VCaP (cell line): ENCODE measurements at regions not wholly inside any gene's neighbourhood (a gene's known extent, or its start where the extent isn't known, plus 50 kb on each side); places are given as distances from the start of the nearest gene placed in this dataset.

Source experiments
- H3K27ac ChIP-seq: fragments of 450-650 bp; 2 replicates; pipeline ENCODE4 v1.5.1; 2017
- TF ChIP-seq, protein P1 (sequence below): fragments of 450-650 bp; conservative IDR thresholded peaks from 2 replicates; pipeline ENCODE4 v1.5.1; 2017; ENCODE audit warnings: mild to moderate bottlenecking, moderate library complexity

DNA sequence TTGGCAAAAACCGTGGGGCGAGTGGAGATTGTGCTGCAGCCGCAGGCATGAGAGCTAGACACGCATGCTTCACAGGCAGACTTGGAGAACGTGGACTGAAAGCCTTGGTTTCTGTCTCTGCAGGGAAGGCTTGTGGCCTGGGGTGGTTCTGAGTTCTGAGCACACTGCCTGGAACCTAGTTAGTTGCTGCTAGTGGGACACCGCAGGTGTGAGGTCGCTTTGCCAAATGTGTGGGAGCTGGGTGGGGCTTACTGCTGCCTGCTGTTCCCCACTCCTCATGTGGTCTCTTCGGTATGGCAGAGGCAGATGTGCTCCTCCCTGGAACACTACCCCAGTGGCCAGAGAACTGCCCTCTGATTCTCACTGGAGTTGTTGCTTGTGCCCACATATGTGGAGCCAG, 484.0 kb downstream of the MMUT start:
- no peak overlapping the region for H3K27ac ChIP-seq
- TF ChIP-seq, protein P1, sequence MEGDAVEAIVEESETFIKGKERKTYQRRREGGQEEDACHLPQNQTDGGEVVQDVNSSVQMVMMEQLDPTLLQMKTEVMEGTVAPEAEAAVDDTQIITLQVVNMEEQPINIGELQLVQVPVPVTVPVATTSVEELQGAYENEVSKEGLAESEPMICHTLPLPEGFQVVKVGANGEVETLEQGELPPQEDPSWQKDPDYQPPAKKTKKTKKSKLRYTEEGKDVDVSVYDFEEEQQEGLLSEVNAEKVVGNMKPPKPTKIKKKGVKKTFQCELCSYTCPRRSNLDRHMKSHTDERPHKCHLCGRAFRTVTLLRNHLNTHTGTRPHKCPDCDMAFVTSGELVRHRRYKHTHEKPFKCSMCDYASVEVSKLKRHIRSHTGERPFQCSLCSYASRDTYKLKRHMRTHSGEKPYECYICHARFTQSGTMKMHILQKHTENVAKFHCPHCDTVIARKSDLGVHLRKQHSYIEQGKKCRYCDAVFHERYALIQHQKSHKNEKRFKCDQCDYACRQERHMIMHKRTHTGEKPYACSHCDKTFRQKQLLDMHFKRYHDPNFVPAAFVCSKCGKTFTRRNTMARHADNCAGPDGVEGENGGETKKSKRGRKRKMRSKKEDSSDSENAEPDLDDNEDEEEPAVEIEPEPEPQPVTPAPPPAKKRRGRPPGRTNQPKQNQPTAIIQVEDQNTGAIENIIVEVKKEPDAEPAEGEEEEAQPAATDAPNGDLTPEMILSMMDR = no peak

DNA sequence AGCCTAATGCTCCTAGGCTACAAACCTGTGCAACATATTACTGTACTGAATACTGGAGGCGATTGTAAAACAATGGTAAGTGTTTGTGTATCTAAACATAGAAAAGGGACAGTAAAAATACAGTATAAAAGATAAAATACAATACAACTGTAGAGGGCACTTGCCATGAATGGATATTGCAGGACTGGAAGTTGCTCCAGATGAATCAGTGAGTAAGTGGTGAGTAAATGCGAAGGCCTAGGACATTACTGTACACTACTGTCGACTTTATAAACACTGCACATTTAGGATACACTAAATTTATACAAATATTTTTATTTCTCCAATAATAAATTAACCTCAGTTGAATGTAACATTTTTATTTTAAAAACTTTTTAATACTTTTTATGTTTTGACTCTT, 485.0 kb downstream of the MMUT start:
- H3K27ac ChIP-seq = no peak overlapping the region
- TF ChIP-seq, protein P1 = no peak

DNA sequence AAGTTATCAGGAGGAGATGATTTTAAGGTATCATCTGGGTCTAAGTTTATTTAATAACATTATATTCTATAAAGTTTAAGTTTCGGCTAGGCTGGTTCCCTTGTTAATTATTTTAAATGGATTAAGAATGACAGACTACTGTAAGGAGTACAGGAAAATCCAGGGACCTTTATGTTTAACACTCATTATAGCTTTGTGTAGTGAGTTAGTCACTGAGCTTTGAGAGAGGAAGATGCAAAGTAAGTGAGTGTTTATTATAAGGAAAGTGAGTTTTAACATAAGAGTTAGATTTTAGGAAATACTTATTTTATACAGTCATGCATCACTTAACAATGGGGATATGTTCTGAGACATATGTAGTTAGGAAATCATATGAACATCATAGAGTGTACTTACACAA, 485.5 kb downstream of the MMUT start:
- no peak overlapping the region for H3K27ac ChIP-seq
- TF ChIP-seq, protein P1 = no peak

DNA sequence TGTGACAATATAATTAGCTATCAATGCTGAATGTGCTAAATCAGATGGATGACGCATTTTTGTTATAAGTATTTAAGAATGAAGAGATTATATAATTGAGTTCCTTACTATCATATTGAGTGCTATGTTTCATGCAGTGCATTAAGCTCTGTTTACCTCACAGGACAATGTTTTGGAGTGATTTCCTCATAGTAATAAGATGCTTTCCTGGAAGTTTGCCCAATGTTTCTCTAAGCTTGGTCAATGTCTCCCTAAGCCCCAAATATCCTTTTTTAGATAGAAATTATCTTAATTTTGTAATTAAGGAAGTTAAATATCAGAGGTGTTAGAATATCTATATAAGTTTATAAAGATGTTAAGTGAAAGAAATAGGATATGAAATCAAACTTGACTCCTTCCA, 489.6 kb downstream of the MMUT start:
- TF ChIP-seq, protein P1 = no peak

DNA sequence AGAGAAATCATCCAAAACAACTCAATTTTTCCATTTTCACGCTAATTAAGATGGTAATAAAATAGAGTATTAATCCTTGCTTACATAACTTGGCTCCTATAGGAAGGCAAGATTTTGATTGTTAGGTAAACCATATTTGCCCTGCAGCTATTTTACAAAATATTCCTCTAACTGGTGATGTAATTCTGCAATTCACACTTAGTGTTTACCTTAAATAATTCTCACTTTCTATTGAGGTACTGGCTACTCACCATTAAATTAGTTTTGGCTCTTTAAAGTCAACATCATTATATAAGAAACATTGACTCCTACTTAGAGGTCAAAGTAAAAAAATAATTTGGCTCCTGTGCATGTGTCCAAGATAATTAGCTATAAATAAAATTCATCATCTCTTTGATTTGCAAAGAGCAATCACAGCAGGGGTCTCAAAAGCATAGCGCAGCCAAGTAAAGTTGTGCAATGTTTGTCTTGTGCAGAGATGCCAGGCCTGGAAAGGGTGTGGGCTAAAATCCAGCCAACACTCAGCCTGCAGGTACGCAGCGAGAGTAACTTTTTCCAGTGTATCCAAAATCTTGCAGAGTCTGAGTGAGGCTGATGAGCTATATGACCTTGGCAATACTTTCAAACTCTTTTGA, 501.2 kb downstream of the MMUT start:
- H3K27ac ChIP-seq = no peak overlapping the region
- TF ChIP-seq, protein P1 = no peak

More for the DNA sequence above, 489.6 kb downstream of the MMUT start:
- no peak overlapping the region for H3K27ac ChIP-seq

DNA sequence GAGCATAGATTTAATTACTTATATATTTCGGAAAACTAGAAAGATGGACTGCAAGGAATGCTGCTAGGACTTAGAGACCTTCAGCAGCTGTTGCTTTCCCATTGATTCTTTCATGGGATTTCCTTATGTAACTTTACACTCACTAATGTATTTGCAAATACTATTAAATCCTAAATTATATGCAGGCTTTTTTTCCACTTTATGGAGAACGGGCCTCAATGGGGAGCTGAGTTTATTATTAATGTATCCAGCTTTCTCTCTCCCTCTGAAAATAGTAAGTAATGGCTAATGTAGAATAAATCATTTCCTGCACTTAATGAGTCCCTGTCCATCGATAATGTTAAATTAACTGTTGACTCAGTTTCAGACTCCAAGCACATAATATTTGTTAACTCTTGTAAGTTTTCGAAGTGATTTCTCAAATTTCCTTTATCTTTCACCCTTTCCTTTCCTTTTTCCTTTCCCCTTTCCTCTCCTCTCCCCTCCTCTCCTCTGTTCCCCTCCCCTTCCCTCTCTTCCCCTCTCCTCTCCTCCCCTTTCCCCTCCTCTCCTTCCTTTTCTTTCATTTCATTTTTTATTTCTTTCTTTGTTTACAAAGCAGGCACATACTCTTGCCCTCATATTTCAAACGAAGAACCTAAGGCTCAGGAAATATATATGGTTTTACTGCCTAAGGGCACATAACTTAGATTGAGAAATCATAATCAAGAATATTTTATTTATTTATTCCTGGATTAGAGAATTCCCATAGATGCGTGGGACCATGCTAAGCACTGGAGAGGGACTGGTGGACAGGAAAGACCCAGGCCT, 503.6 kb downstream of the MMUT start:
- TF ChIP-seq, protein P1 = no peak
- no peak overlapping the region for H3K27ac ChIP-seq

DNA sequence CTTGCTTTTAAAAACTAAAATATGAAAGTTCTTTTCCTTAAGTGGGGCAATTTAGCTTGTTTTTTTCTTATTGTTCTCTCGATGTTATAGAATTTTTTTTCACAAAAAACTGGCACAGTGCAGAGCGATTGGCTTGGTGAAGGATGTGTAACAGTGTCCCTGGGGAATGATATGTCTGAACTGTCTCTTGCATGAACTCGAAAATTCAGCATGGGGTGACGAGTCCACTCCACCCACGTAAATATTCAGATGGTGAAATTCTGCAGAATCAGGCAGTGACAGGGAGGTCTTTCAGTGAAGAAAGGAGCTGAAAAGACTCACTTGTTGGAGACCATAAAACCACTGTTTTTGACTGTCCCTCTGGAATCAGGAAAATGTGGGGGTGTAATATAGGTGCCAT, 505.3 kb downstream of the MMUT start:
- TF ChIP-seq, protein P1 = no peak
- H3K27ac ChIP-seq = no peak overlapping the region
